ENCODE measurements at regions not wholly inside any gene's neighbourhood (a gene's known extent, or its start where the extent isn't known, plus 50 kb on each side); places are given as distances from the start of the nearest gene placed in this dataset.
A peak's percentile ranks its signal among the peaks of the same experiment; 100 is the strongest.

GRCh38 chr4:29549342-29549741, 1170.8 kb upstream of the PCDH7 start:
- Mint-ChIP-seq H3K4me1 (peaks cover 18% of the 10 kb centered on the region), H3K36me3 (no peaks in the 10 kb centered on the region), H3K27me3 (ENCODE audit: low read depth) (no peaks in the 10 kb centered on the region), H3K4me3 (no peak overlapping the region), H3K9me3 (peaks cover 15% of the 10 kb centered on the region), H3K27ac (no peak overlapping the region)
- no peak for TF ChIP-seq CTCF (IDR thresholded peaks at IDR 0.05; ENCODE audit: unreplicated experiment)
- DNase-seq (ENCODE audit: low spot score in 2 of 2, unreplicated experiment in 2 of 2) = no peak

- Mint-ChIP-seq H3K27ac (no peak overlapping the region), H3K36me3 (no peaks in the 10 kb centered on the region), H3K4me3 (no peak overlapping the region), H3K9me3 (peaks cover 15% of the 10 kb centered on the region), H3K27me3 (ENCODE audit: low read depth) (no peaks in the 10 kb centered on the region), H3K4me1 (peaks cover 20% of the 10 kb centered on the region)
- no peak for DNase-seq (ENCODE audit: low spot score in 2 of 2, unreplicated experiment in 2 of 2)
- no peak for TF ChIP-seq CTCF (IDR thresholded peaks at IDR 0.05; ENCODE audit: unreplicated experiment)
Observed at GRCh38 chr4:29551821-29552220, 1168.3 kb upstream of the PCDH7 start.

GRCh38 chr4:29553846-29554245, 1166.3 kb upstream of the PCDH7 start:
- Mint-ChIP-seq H3K4me3 (no peak overlapping the region), H3K27ac (peak overlapping the region; percentile 1), H3K36me3 (no peaks in the 10 kb centered on the region), H3K27me3 (ENCODE audit: low read depth) (no peaks in the 10 kb centered on the region), H3K9me3 (peaks cover 2% of the 10 kb centered on the region), H3K4me1 (peaks cover 23% of the 10 kb centered on the region)
- no peak for TF ChIP-seq CTCF (IDR thresholded peaks at IDR 0.05; ENCODE audit: unreplicated experiment)
- DNase-seq (ENCODE audit: low spot score in 2 of 2, unreplicated experiment in 2 of 2) = no peak

GRCh38 chr4:29558789-29559188, 1161.4 kb upstream of the PCDH7 start:
- Mint-ChIP-seq H3K36me3 (no peaks in the 10 kb centered on the region), H3K4me1 (peaks cover 14% of the 10 kb centered on the region), H3K27ac (no peak overlapping the region), H3K4me3 (no peak overlapping the region), H3K27me3 (ENCODE audit: low read depth) (no peaks in the 10 kb centered on the region), H3K9me3 (peaks cover 8% of the 10 kb centered on the region)
- no peak for DNase-seq (ENCODE audit: low spot score in 2 of 2, unreplicated experiment in 2 of 2)
- no peak for TF ChIP-seq CTCF (IDR thresholded peaks at IDR 0.05; ENCODE audit: unreplicated experiment)

- H3K36me3 Mint-ChIP-seq = no peaks in the 10 kb centered on the region
- no peaks in the 10 kb centered on the region for H3K27me3 Mint-ChIP-seq (ENCODE audit: low read depth)
- no peak overlapping the region for H3K4me3 Mint-ChIP-seq
- no peak for TF ChIP-seq CTCF (IDR thresholded peaks at IDR 0.05; ENCODE audit: unreplicated experiment)
- DNase-seq (ENCODE audit: low spot score in 2 of 2, unreplicated experiment in 2 of 2) = no peak
- H3K27ac Mint-ChIP-seq = no peak overlapping the region
- peaks cover 10% of the 10 kb centered on the region for H3K9me3 Mint-ChIP-seq
- H3K4me1 Mint-ChIP-seq = peaks cover 9% of the 10 kb centered on the region
Observed at GRCh38 chr4:29559286-29559685, 1160.9 kb upstream of the PCDH7 start.

- TF ChIP-seq CTCF (IDR thresholded peaks at IDR 0.05; ENCODE audit: unreplicated experiment) = no peak
- Mint-ChIP-seq H3K27me3 (ENCODE audit: low read depth) (no peaks in the 10 kb centered on the region), H3K4me3 (no peak overlapping the region), H3K27ac (no peak overlapping the region), H3K4me1 (peaks cover 7% of the 10 kb centered on the region), H3K36me3 (no peaks in the 10 kb centered on the region), H3K9me3 (peaks cover 10% of the 10 kb centered on the region)
- no peak for DNase-seq (ENCODE audit: low spot score in 2 of 2, unreplicated experiment in 2 of 2)
Observed at GRCh38 chr4:29560452-29560851, 1159.7 kb upstream of the PCDH7 start.

Measured in mesothelial cell of epicardium (in vitro differentiated cells).